Renal pelvis (tissue), 1 donor: ENCODE measurements at regions not wholly inside any gene's neighbourhood (a gene's known extent, or its start where the extent isn't known, plus 50 kb on each side); places are given as distances from the start of the nearest gene placed in this dataset.

Source experiments
- DNase-seq: peaks from one replicate; pipeline ENCODE4 v3.0.0-alpha.2; 2013

DNA sequence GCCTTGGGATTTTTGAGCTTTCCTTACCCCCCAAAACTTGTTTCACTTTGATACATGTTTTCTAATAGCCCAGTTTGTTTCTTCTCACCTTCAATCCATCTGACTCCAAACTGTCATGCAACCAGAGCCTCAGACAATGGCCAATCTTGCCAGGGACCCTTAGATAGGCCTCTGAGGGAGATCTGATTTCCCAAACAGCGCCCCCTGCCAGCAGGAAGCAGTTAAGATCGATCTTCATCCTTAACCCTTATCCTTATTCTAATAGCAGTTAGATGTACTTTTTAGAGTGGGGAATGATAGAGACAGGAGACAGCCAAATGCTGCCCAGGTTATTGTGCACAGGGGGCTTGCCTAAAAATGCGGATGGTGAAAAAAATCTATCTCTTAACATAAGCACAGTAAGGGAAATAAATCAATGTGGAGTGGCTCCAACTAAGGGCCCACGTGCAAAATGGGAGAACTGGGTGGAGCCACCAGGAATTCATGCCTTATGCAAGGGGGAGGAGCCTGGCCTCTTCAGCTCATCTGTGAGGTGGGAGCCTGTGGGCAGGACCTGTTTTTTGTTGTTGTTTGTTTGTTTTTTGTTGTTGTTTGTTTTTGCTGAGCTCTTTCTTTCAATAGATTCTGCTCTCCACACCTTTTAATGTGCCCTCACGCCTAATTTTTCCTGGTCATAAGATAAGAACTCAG is 833.6 kb upstream of the AGA start:
- no peak for DNase-seq

DNA sequence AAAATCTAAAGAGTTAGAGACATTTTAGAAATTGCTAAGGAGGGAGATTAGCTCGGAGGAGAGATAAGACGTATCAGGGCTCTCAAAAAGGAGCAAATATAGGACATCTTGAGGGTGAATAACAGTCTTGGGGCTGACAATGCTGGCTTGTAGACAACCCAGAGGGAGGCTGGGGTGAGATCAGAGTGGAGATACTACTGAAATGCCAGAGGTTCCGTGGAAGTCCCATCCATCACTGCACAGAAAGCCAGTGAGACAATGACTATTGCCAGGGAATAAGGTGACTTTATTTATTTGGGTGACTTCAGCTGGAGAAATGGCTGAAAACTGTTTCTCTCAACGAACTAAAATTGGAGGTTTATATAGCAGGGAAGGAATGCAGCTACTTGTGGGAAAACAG is 838.1 kb upstream of the AGA start:
- no peak for DNase-seq

DNA sequence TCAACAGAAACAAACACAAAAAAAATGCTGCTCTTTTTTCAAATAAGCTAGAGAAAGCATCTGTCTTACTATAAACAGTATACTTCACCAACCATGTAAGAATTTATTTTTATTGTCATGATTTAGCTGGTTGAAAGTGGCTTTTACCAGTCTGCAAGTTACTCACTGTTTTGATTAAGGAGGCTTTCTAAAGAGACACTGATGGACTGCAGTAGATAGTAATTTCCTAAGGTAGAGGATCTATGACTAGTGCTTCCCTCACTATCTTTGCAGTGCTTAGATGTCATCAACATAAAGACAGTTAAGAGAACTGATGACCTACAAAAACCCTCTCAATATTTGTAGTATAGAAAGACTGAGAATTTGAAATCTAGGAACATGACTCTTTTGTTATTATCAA is 846.2 kb upstream of the AGA start:
- DNase-seq = no peak

DNA sequence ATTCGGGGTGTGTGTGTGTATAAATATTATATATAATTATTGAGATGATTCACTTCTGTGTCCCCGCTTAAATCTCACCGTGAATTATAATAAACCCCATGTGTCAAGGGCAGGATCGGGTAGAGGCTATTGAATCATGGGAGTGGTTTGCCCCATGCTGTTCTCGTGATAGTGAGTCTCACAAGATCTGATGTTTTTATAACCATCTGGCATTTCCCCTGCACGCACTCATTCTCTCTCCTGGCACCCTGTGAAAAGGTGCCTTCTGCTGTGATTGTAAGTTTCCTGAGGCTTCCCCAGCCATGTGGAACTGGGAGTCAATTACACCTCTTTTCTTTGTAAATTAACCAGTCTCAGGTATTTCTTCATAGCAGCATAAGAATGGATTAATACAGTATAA is 851.4 kb upstream of the AGA start:
- no peak for DNase-seq

DNA sequence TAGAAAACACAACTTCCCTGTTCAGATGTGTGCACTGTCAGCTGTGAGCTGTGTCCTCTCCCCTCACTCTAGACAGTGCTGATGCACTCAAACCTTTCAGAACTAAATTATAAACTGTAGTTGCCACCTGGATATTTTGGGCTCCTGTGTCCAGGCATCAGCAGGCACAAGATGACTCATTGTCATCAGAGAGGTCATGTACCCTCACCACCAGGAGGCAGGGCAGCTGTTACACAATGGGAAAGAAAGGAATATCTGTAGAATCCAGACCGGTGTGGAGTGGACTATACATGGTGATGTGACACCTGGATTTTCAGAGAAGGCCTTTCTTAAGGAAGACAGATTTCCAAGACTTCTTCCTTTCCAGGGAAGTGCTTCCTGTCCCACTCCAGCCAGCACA is 854.4 kb upstream of the AGA start:
- no peak for DNase-seq

DNA sequence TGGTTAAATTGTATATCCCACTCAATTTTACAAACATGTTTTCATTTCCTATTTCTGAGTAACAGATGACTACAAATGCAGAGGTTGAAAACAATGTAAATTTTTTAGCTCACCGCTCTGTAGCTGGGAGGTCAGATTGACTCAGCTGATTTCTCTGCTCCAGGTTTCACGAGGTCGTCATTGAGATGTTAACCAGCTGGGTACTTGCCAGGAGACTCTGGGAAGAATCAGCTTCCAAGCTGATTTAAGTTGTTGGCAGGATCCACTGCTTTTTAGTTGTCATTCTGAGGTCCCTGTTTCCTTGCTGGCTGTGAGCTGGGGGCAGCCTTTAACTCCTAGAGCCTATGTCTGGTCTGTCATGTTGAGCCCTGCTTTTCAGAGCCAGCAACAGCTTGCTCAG is 864.3 kb upstream of the AGA start:
- no peak for DNase-seq

DNA sequence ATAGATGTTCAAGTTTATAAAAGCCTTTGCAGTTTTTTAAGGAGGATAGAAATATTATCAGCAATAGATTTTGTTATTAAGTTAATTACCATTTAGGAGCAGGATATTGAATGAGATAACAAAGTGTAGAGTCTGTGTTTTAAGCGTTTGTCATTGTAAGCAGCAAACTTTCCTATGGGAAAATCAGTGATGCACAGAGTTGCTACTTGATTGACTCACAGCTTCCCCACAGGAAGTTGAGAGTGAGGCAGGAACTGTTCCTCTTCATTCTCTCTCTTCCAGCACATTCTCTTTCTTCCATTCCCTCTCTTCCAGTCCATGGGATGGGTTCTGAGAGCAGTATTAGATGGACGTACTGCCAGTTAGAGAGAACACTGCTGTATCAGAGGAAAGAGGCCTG is 867.7 kb upstream of the AGA start:
- DNase-seq = no peak

DNA sequence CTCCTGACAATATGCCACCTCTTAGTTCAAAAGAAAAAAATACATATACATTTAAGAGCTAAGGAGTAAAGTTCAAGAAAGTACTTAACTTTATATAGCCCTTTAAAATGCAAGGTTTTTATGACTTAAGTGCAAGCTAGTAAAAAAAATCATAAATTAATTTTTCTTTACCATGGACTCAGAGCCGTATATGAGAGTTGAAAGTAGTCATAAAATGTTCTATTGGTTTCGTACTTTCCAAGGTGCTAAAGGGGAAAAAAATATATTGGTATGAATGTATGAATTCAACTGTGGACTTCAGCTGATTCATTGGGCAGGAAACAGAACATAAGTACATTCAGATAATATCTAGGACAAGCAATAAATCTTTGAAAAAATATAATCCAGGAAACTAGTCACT is 869.8 kb upstream of the AGA start:
- DNase-seq = no peak

DNA sequence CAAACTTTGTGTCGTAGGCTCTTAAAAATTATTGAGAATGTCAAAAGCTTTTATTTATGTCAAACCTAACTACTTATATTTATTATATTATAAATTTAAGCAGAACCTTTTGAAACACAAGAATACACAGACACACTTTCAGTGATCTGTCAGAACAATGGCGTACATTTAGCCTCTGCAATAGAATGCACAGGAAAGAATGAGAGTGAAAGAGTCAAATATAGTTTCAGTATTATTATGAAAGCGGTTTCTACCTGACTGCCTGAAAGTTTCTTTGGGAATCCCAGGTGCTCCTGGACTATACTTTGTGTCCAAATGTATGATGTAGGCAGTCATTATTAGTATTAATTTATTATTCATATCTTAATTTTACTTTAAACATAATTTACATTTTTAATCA is 872.0 kb upstream of the AGA start:
- DNase-seq = no peak

DNA sequence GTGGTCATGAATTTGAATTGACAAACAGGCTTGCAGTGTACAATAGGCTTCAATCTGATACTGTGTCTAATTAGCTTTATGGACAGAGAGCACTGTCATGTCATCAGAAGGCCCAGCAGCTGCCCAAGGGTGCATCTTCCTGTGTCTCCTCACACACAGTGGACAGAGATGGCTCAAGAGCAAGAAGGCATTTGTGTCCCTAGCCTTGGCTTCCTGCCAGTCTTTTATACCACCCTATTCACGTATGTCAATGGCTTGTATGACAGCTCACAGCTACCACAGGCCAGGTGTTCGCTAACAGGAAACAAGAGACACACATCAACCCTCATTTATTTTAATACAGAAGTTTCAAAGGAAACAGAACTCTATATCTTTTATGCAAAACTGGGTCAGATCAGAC is 874.0 kb upstream of the AGA start:
- DNase-seq = no peak

DNA sequence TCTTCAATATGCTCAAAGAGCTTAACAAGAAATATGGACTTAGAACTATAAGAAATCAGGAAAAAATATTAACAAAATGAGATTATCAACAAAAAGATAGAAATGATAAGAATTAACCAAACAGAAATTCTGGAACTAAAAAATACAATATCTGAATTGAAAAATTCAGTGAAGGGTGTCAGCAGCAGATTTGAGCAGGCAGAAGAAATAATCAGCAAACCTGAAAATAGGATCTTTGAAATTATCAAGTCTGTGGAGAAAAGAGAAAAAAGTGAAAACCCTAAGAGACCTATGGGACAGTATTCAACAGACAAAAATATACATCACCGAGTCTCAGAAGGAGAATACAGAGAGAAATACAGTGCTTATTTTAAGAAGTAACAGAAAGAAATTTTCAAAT is 877.8 kb upstream of the AGA start:
- no peak for DNase-seq

DNA sequence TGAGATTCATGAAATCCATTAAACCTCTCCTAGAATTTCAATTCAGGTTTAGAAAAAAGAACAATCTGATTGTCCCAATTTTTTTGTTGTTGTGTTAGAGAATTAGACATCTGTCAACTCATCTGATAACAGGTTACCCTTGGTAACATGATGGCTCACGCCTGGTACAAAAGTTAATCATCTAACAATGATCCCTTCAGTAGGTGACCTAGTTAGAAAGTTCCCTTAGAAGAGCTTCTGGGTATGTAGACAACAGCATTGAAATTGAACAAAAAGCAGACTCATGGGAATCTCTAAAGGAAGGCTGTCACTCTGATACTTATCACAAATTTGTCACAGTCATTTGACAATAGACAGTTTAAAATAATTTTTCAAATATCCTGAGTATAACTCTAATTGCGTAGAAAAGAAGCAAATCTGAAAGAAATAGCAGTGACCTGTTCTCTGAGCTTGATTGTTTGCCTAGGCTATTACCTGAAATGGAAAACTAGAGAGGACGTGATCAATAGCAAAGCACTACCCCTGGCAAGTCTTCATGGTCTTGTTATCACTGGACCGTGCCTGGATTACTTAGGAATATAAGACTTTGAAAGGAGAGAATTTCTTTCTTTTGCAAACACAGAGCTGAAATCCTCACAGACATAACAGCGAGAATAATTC is 880.4 kb upstream of the AGA start:
- no peak for DNase-seq

DNA sequence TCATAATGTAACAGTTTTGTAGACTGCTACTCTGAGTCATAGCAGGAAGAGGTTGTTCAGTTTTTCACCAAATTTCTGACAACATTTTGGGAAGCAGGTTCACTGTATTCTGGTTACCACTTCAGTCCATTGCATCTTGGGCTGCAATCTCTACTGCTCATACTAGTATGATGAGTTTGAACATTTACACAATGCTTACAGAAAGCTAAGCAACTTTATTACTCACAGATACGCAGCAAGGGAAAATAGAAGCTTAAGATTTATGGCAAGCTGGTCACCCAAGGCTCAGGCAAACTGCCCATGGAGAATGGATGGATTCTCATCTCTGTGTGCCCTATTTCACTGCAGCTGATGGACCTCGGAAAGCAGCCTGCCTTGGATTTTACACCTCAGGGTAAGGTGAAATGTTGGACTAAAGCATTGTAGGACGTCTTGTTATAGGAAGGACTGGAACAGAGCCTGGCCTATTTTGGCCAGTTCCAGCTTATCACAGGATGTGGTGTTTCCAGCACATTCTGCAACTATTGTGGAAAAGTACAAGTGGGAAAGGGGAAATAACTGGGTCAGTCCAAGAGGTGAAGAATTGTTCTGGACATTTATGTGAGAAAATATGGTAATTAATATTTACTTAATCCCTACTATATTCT is 887.1 kb upstream of the AGA start:
- no peak for DNase-seq

DNA sequence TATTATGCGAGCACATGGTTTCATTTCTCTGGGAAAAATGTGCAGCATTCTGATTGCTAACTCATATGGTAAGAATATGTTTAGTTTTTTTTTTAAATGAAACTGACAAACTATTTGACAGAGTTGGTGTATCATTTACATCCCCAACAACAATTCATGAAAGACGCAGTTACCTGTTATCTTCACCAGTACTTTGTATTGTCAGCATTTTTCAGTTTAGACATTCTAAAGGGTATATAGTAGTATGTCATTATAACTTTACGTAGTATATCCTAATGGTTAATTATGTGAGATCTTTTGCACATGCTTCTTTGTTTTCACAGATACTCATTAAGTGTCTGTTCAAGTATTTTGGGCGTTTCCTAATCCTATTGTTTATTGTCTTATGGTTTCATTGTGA is 891.1 kb upstream of the AGA start:
- DNase-seq = no peak

DNA sequence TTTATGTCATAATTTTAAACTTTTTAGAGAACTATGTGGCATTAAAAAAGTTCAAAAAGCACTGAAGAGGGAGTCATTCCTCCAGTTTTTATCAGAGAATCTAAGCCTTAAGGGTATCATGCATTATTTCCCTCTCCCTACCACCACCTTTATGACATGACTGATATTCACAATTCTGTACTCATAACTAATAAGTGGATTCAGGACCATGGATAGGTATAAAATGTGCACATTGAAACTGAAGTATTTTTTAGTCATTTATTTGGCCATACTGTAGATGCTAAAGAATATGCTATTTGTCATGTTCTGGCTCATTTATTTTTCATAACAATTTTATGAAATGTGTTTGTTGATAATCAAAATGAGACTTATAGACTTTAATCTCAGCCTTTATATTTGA is 897.5 kb upstream of the AGA start:
- DNase-seq = no peak

DNA sequence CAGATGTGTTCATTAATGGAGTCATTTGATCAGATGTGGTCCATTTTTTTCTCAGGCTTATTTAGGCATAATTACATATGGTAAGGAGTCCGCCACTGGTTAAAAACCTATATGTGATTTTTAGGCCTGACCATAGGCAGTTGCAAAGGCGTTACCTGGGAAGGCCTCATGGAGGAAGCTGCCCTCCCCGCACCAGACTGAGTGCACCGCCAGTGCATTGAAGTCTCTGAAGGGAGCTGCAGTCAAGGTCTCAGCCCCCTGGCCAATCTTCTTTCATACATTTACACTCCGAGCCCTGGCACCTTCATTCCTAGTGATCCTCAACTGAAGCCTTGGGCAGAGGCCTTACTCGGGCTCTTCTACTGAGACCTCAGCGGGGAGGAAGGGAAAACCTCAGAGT is 898.2 kb upstream of the AGA start:
- DNase-seq = no peak

DNA sequence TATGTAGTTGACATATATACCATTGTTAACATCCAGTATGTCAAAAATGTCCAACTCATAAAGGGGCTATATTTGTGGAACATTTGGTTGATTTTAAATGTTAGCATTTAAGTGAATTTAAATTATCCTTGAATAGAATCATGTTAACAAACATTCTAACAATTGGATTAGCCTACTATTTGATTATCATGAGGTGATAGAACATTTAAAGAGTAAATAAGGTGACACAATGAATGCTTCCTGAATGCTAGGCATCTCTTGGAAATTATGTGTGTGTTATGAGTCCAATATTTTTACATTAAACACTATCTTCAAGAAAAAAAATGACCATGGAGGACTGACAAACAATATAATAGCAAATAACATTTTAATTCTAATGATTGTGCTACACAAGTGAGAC is 901.9 kb upstream of the AGA start:
- DNase-seq = no peak

DNA sequence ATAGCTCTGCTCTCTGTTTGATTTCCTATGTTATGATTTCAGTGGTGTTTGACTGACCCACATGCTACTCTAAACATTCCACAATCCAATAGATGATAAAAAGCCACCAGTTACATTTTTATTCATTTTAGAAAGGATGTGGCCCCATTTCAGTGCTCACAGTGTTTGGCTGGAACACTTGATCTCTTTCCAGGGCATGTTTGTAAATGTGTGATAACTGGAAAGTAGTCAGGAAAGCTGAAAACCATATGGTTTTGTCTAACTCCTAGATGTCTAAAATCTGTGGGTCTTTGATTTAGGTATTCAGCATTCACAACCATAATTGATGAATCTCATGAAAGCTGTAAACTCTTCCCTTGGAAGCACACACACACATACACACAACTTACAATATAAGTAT is 904.9 kb upstream of the AGA start:
- no peak for DNase-seq

DNA sequence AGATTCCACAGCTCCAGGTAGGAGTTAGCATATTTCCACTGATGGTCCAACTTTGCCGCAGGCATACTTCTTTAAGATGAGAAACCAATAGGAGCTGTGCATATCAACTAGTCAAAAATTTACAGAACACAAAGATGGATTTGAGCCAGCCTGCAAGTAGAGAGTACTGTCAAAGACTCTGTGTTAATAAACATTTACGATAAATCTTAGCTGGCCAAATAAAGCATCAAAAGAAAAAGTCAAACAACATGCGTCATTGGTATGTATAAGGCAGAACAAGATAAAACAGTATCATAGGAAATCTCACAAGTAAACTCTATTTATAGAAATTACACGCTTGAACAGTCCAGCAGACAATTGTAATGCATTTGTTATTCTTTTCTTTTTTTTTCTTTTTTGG is 907.4 kb upstream of the AGA start:
- DNase-seq = no peak

DNA sequence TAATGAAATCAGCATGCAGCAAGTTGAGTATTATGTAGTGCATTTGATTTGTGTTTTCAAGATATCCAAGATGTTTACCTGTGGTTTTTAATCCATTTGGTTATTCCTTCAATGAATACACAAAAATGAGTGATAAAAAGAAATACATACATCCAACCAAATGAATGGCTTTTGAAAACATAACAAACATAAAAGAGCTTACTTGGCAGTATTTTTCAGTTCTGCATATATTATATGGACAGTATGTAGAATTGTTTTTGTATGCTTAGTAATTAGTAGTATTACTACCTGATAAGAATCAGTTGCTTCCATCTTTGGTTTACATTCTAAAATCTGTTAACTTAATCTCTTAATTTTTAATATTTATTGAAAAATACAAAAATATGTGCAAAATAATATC is 908.9 kb upstream of the AGA start:
- DNase-seq = no peak

DNA sequence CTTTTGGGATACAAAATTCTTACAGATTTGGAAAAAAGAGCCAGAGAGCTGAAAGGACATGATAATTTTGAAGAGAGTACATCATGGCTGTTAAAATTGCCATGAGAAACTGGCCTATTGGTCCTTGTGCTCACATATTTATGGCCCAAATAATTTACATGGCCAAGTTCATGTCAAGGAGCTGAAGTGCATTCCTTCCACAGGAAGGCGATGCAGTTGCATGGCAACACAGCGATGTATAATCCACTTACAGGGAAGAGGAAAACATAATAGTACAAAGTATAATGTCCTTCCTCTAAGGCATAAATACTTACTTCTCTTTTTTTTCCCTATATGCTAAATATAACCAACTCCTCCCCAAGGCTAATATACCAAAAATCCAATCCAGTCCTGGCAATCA is 914.5 kb upstream of the AGA start:
- DNase-seq = no peak

DNA sequence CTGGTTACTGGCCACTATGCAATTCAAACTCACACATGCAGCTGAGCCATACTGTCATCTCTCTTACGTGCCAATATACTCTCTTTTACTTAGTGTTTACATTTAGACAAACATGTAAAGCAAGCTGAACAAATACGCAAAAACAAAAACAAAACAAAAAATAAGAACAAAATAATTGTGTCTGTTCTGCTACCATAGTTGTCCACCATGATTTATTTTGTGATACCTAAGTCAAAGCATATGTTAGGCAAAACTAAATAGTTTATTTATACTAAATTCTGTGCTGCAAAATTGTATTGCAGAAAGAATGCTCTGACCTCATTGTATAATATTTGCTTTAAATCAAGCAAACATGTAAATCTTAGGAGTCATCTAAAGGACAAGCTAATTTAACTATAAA is 943.2 kb upstream of the AGA start:
- DNase-seq = no peak

DNA sequence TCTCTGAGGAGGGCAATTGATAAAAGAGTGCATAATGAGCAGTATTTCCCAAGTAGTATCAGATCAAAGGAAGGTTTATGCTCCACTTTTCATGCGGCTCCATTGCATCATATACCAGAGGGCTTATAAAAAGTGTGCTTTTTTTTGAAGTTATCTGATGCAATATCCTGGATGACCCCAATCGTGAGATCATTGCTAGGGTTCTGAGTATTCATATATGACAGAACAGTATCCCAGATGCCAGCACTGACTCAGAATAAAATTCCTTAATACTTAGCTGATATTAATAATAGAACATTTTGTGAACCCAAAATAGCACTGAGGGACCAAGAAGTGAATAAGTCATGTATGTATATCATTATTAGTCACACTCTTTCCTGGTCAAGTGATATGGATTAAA is 945.5 kb upstream of the AGA start:
- DNase-seq = no peak

DNA sequence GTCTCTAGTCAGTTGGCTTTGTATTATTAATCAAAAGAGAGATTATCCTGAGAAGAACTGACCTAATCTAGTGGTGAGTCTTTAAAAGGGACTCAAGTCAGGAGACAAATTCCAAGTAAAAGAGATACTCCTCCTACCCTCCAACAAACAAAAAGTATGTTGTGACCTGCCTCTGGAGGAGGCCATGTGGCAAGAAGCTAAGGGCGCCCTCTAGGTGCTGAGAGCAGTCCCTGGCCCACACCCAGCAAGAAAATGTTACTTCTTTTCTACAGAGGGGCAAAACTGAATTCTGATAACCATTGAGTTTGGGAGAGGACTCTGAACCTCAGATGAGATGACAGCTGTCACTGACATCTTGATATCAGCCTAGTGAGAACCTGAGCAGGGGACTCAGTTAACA is 953.6 kb upstream of the AGA start:
- DNase-seq = no peak
